Kidney (tissue), 13 donors: ENCODE measurements at regions not wholly inside any gene's neighbourhood (a gene's known extent, or its start where the extent isn't known, plus 50 kb on each side); places are given as distances from the start of the nearest gene placed in this dataset.

ENCODE experiments used
- DNase-seq, 5 donors: peaks; one replicate each; pipeline ENCODE4 v3.0.0-alpha.2; 2013 to 2020
- FAIRE-seq: peaks from 2 replicates; lab custom pipeline; 2012; peaks lifted over from hg19 to GRCh38; lab: Jason Lieb, UNC
- H3K27ac ChIP-seq, 2 donors: one replicate each; pipeline ENCODE4 v1.7.0; 2013; ENCODE audit warnings: low read depth in 2 of 2, low read length in 2 of 2, inconsistent platforms in 1 of 2
- H3K27me3 ChIP-seq: one replicate; pipeline ENCODE4 v1.7.1; 2013; ENCODE audit warnings: low read length, inconsistent platforms; ENCODE audit not compliant: control insufficient read depth, insufficient read depth
- H3K36me3 ChIP-seq, 3 donors: one replicate each; pipeline versions ENCODE4 v1.7.0 to v1.7.1; 2013; ENCODE audit warnings: low read length in 3 of 3, control low read depth in 1 of 3, inconsistent platforms in 1 of 3; ENCODE audit not compliant: insufficient read depth in 3 of 3, control insufficient read depth in 2 of 3
- H3K4me1 ChIP-seq, 3 donors: one replicate each; pipeline versions ENCODE4 v1.7.0 to v1.7.1; 2013; ENCODE audit warnings: low read length in 3 of 3, inconsistent platforms in 1 of 3, low read depth in 1 of 3; ENCODE audit not compliant: control insufficient read depth in 2 of 3, insufficient read depth in 2 of 3
- H3K4me3 ChIP-seq, 3 donors: one replicate each; pipeline versions ENCODE4 v1.7.0 to v1.8.1; 2013; ENCODE audit warnings: low read length in 3 of 3, control low read depth in 1 of 3, inconsistent platforms in 1 of 3
- H3K9ac ChIP-seq, 3 donors: one replicate each; pipeline versions ENCODE4 v1.7.0 to v1.7.1; 2013; ENCODE audit warnings: low read length in 3 of 3, control low read depth in 1 of 3, inconsistent platforms in 1 of 3
- H3K9me3 ChIP-seq, 3 donors: one replicate each; pipeline versions ENCODE4 v1.7.0 to v1.7.1; 2013; ENCODE audit warnings: low read length in 3 of 3, control low read depth in 1 of 3, inconsistent platforms in 1 of 3; ENCODE audit not compliant: control insufficient read depth in 2 of 3, insufficient read depth in 1 of 3
- CTCF ChIP-seq: IDR thresholded peaks from 3 replicates; pipeline ENCODE4 v1.5.1; 2012; ENCODE audit warnings: mild to moderate bottlenecking, moderate library complexity, borderline replicate concordance; ENCODE audit not compliant: insufficient read depth; ENCODE audit errors: extremely low read depth
- intact Hi-C: fragments of 100-400 bp; cut with DNase I; formaldehyde crosslinking; loops from one replicate; pipeline ENCODE4 v1.11.1; 2022
- donor health status: control.
- donor health status: control.
- donor health status: control.
- donor health status: control.
- donor health status: control.
- donor health status: DM: yes; HTN: yes; CAD: no.
- donor health status: Normal renal cell carcinoma (clear cell type).

- Histone ChIP-seq H3K9ac (no peak overlapping the region), H3K36me3 (no peaks in the 10 kb centered on the region), H3K4me3 (no peak overlapping the region), H3K4me1 (no peaks in the 10 kb centered on the region), H3K27ac (no peak overlapping the region), H3K27me3 (no peaks in the 10 kb centered on the region), H3K9me3 (no peaks in the 10 kb centered on the region)
- TF ChIP-seq CTCF = no peak
- DNase-seq (no peak), FAIRE-seq (no peak)
- intact Hi-C loops = no loop called here
Measured at GRCh38 chrX:139287155-139287924, 243.2 kb upstream of the F9 start.

GRCh38 chrX:139286342-139286741 is 244.2 kb upstream of the F9 start:
- DNase-seq = no peak
- no peak for TF ChIP-seq CTCF
- Histone ChIP-seq H3K9ac (no peak overlapping the region), H3K36me3 (no peaks in the 10 kb centered on the region), H3K27me3 (no peaks in the 10 kb centered on the region), H3K4me1 (no peaks in the 10 kb centered on the region), H3K4me3 (no peak overlapping the region), H3K27ac (no peak overlapping the region), H3K9me3 (no peaks in the 10 kb centered on the region)
- no peak for FAIRE-seq
- intact Hi-C loops = no loop called here

- FAIRE-seq (no peak), DNase-seq (no peak)
- Histone ChIP-seq H3K27ac (no peak overlapping the region), H3K36me3 (no peaks in the 10 kb centered on the region), H3K4me3 (no peak overlapping the region), H3K4me1 (no peaks in the 10 kb centered on the region), H3K27me3 (no peaks in the 10 kb centered on the region), H3K9ac (no peak overlapping the region), H3K9me3 (no peaks in the 10 kb centered on the region)
- no peak for TF ChIP-seq CTCF
- intact Hi-C loops = no loop called here
Measured at GRCh38 chrX:139267851-139268250, 262.7 kb upstream of the F9 start.

- intact Hi-C loops = no loop called here
- DNase-seq (no peak), FAIRE-seq (no peak)
Measured at GRCh38 chrX:139246295-139246694, 284.2 kb upstream of the F9 start.

More at GRCh38 chrX:139246295-139246694, 284.2 kb upstream of the F9 start:
- no peaks in the 10 kb centered on the region for H3K4me1 ChIP-seq
- no peaks in the 10 kb centered on the region for H3K9me3 ChIP-seq
- H3K27me3 ChIP-seq = no peaks in the 10 kb centered on the region
- TF ChIP-seq CTCF = no peak
- H3K9ac ChIP-seq = no peak overlapping the region
- no peak overlapping the region for H3K4me3 ChIP-seq
- no peaks in the 10 kb centered on the region for H3K36me3 ChIP-seq
- no peak overlapping the region for H3K27ac ChIP-seq
